ENCODE measurements at regions not wholly inside any gene's neighbourhood (a gene's known extent, or its start where the extent isn't known, plus 50 kb on each side); places are given as distances from the start of the nearest gene placed in this dataset.

- no peak for TF ChIP-seq POLR2A (IDR thresholded peaks at IDR 0.05; ENCODE audit: low read depth, low read length)
- no peak for TF ChIP-seq TAF1 (IDR thresholded peaks at IDR 0.05; ENCODE audit: borderline replicate concordance, low read depth, low read length)
- TF ChIP-seq POLR2AphosphoS5 (IDR thresholded peaks at IDR 0.05; ENCODE audit: low read depth, low read length): no peak
Measured at GRCh38 chr11:119803139-119803538, 74.1 kb upstream of the NECTIN1 start.
